Upper lobe of left lung (tissue), 6 donors: ENCODE measurements at regions not wholly inside any gene's neighbourhood (a gene's known extent, or its start where the extent isn't known, plus 50 kb on each side); places are given as distances from the start of the nearest gene placed in this dataset.

ENCODE experiments used
- ATAC-seq, 2 donors: fragments of 200-7000 bp; cut with Tn5 transposase; one replicate each; pipeline ENCODE4 v1.9.1; 2022; ENCODE audit warnings: mild to moderate bottlenecking in 2 of 2, moderate library complexity in 2 of 2; ENCODE audit not compliant: low FRiP score in 2 of 2
- DNase-seq, 2 donors: peaks; one replicate each; pipeline ENCODE4 v3.0.0-alpha.2; 2019 to 2020
- H3K27ac ChIP-seq, 4 donors: fragments of 200-600 bp; sonication (generic); one replicate each; pipeline ENCODE4 v1.5.1; 2016 to 2019
- H3K27me3 ChIP-seq, 4 donors: fragments of 200-600 bp; sonication (generic); one replicate each; pipeline ENCODE4 v1.5.1; 2017 to 2019
- H3K36me3 ChIP-seq, 4 donors: fragments of 200-600 bp; sonication (generic); one replicate each; pipeline ENCODE4 v1.5.1; 2016 to 2019
- H3K4me1 ChIP-seq, 4 donors: fragments of 200-600 bp; sonication (generic); one replicate each; pipeline ENCODE4 v1.5.1; 2018 to 2019
- H3K4me3 ChIP-seq, 4 donors: fragments of 200-600 bp; sonication (generic); one replicate each; pipeline ENCODE4 v1.5.1; 2017 to 2019; ENCODE audit warnings: mild to moderate bottlenecking in 2 of 4, moderate library complexity in 1 of 4
- H3K9me3 ChIP-seq, 4 donors: fragments of 200-600 bp; sonication (generic); one replicate each; pipeline ENCODE4 v1.5.1; 2018 to 2019
- EP300 ChIP-seq, 4 donors: sonication (generic); formaldehyde crosslinking; IDR thresholded peaks; one replicate each; pipeline ENCODE4 v1.5.1; 2017; ENCODE audit warnings: antibody characterized with exemption in 4 of 4, control low read depth in 2 of 4
- POLR2A ChIP-seq, 4 donors: fragments of 450-650 bp; IDR thresholded peaks; one replicate each; pipeline ENCODE4 v1.5.1; 2016 to 2017; ENCODE audit warnings: antibody characterized with exemption in 4 of 4, mild to moderate bottlenecking in 2 of 4
- POLR2AphosphoS5 ChIP-seq, 2 donors: sonication (generic); formaldehyde crosslinking; IDR thresholded peaks; one replicate each; pipeline ENCODE4 v1.5.1; 2017; ENCODE audit warnings: antibody characterized with exemption in 2 of 2
- WGBS, 2 donors: methylation state at CpG; one replicate each; pipeline ENCODE4 v1.1.5; 2017 to 2018; 5-methylcytosine and 5-hydroxymethylcytosine counted together
- TF ChIP-seq, protein P1 (sequence below), 6 experiments: fragments of 450-650 bp in 4 of 6; fragments of 200-600 bp in 2 of 6; sonication (generic) in 2 of 6; IDR thresholded peaks; one replicate each; pipeline ENCODE4 v1.5.1; 2016 to 2019; ENCODE audit warnings: antibody characterized with exemption in 6 of 6
- donor health status: DM: no; HTN: no; CAD: no; lungs with moderate emphysema.
- donor health status: DM: no; HTN: yes; CAD: no; lungs with severe emphysema.

DNA sequence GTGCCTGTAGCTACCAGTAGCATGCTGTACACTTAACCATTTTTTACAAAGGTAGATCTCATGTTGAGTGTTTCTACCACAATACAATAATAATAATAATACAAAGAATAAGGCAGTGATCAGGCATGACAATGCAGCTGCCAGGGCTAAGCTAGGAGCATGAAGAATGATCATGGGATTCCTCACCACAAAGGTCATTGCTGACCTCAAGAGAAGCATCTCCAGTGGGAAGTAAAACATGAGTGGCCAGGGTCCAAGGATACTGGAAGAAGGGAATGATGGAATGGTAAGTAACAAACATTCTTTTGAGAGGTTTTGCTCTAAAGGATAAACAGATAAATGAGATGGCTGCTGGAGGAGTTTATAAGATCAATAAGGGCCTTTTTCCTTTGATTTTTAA lies 591.1 kb downstream of the TNS3 start:
- DNase-seq (no peak), ATAC-seq (no peak)
- TF ChIP-seq EP300 (IDR thresholded peaks at IDR 0.05) (no peak), POLR2AphosphoS5 (IDR thresholded peaks at IDR 0.05) (no peak), POLR2A (IDR thresholded peaks at IDR 0.05) (no peak)
- TF ChIP-seq, protein P1, sequence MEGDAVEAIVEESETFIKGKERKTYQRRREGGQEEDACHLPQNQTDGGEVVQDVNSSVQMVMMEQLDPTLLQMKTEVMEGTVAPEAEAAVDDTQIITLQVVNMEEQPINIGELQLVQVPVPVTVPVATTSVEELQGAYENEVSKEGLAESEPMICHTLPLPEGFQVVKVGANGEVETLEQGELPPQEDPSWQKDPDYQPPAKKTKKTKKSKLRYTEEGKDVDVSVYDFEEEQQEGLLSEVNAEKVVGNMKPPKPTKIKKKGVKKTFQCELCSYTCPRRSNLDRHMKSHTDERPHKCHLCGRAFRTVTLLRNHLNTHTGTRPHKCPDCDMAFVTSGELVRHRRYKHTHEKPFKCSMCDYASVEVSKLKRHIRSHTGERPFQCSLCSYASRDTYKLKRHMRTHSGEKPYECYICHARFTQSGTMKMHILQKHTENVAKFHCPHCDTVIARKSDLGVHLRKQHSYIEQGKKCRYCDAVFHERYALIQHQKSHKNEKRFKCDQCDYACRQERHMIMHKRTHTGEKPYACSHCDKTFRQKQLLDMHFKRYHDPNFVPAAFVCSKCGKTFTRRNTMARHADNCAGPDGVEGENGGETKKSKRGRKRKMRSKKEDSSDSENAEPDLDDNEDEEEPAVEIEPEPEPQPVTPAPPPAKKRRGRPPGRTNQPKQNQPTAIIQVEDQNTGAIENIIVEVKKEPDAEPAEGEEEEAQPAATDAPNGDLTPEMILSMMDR (IDR thresholded peaks at IDR 0.05): no peak
- H3K4me1 ChIP-seq: no peaks in the 10 kb centered on the region
- no peaks in the 10 kb centered on the region for H3K27me3 ChIP-seq
- no peak overlapping the region for H3K27ac ChIP-seq
- H3K9me3 ChIP-seq: no peaks in the 10 kb centered on the region
- H3K36me3 ChIP-seq: no peaks in the 10 kb centered on the region
- H3K4me3 ChIP-seq: no peak overlapping the region

DNA sequence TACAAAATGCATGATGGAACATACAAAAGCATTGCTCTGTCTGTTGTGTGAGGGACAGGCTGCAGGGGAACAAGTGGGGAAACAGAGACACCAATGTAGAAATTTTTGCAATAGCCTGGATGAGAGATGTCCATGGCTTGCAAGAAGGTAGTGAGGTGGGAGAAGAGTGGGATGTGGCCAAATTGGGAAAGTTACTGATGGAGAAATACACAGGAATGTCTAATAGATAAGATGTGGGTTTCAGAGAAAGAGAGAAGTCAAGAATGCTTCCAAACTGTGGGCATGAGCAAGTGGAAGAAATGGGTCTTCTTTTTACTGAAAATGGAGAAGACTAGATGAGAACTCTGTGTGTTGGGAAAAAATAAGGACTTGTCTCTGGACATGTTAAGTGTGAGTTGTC lies 592.7 kb downstream of the TNS3 start:
- TF ChIP-seq EP300 (IDR thresholded peaks at IDR 0.05) (no peak), POLR2A (IDR thresholded peaks at IDR 0.05) (no peak)
- TF ChIP-seq, protein P1 (IDR thresholded peaks at IDR 0.05): no peak
- Histone ChIP-seq H3K36me3 (no peaks in the 10 kb centered on the region), H3K4me1 (no peaks in the 10 kb centered on the region), H3K4me3 (no peak overlapping the region), H3K27me3 (no peaks in the 10 kb centered on the region), H3K27ac (no peak overlapping the region), H3K9me3 (no peaks in the 10 kb centered on the region)
- ATAC-seq: no peak
- no peak for DNase-seq

DNA sequence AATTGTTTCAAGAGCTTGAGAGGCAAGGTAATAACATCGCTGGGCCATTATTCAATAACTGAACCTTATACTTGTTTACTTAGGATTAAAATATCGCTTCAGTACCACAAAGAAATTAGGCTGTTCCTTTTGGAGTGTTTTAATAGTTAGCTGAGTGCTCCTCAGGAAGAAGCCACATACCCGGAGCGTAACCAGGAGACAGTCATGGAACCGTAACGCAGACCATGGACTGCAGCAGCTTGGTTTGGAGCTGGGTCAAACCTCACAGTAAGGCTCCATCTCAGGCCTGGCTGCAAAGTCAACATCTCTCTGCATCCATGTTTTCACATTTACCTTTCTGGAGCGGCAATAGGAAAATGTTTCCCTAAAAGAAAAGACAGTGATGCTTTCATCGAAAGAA lies 599.0 kb downstream of the TNS3 start:
- ATAC-seq: no peak
- Histone ChIP-seq H3K4me1 (no peaks in the 10 kb centered on the region), H3K36me3 (no peaks in the 10 kb centered on the region), H3K9me3 (no peaks in the 10 kb centered on the region), H3K4me3 (no peak overlapping the region), H3K27me3 (no peaks in the 10 kb centered on the region), H3K27ac (no peak overlapping the region)
- 69 to 88% methylated on average over 8 of the region's 8 CpGs for WGBS, 2 donors
- TF ChIP-seq POLR2AphosphoS5 (IDR thresholded peaks at IDR 0.05): no peak
- no peak for TF ChIP-seq EP300 (IDR thresholded peaks at IDR 0.05)
- TF ChIP-seq, protein P1 (IDR thresholded peaks at IDR 0.05): no peak
- no peak for TF ChIP-seq POLR2A (IDR thresholded peaks at IDR 0.05)
- DNase-seq: no peak

DNA sequence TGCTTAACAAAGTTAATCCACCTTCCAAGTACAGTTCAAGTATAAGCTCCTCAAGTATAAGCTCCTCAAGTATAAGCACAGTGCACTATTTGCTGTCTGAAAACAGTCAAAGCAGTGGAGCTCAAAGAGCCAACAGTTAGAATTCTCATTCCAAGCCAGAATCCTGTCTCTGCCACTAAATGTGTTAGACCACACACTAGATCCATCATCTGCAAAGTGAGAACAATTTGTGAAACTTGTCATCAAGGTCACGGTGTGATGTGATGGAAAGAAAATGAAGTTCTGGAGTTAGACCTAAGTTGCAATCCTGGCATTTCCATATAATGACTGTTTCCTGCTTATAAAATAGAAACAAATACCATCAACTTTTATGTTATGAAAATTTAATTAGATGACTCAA lies 602.5 kb downstream of the TNS3 start:
- Histone ChIP-seq H3K36me3 (no peaks in the 10 kb centered on the region), H3K4me1 (no peaks in the 10 kb centered on the region), H3K27me3 (no peaks in the 10 kb centered on the region), H3K9me3 (no peaks in the 10 kb centered on the region), H3K4me3 (no peak overlapping the region), H3K27ac (no peak overlapping the region)
- TF ChIP-seq EP300 (IDR thresholded peaks at IDR 0.05): no peak
- no peak for TF ChIP-seq POLR2AphosphoS5 (IDR thresholded peaks at IDR 0.05)
- TF ChIP-seq, protein P1 (IDR thresholded peaks at IDR 0.05): no peak
- no peak for TF ChIP-seq POLR2A (IDR thresholded peaks at IDR 0.05)
- WGBS, 2 donors: 76 to 83% methylated on average over 1 of the region's 1 CpG
- ATAC-seq: no peak
- DNase-seq: no peak

DNA sequence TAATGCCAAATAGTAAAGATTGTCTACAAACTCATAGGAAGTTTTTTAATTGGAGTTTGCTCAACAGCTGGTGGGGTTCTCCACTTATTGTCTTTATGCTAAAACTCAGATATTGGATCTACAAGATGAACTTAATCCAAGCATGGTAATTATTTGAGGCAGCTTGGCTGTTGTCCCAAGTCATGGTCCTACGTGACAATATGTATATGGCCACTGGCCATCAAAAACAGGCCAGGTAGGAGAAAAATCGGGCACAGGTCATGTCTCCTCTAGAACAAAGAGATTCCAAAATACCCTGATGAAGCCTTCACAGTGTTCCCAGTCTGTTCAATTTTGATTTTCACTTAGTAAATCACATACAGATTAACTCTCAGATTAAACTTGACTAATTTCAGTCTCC lies 606.4 kb downstream of the TNS3 start:
- H3K27me3 ChIP-seq: no peaks in the 10 kb centered on the region
- no peak overlapping the region for H3K27ac ChIP-seq
- H3K36me3 ChIP-seq: no peaks in the 10 kb centered on the region
- no peak for DNase-seq
- 88 to 96% methylated on average over 2 of the region's 2 CpGs for WGBS, 2 donors
- no peaks in the 10 kb centered on the region for H3K4me1 ChIP-seq
- TF ChIP-seq EP300 (IDR thresholded peaks at IDR 0.05) (no peak), POLR2AphosphoS5 (IDR thresholded peaks at IDR 0.05) (no peak), POLR2A (IDR thresholded peaks at IDR 0.05) (no peak)
- TF ChIP-seq, protein P1 (IDR thresholded peaks at IDR 0.05): no peak
- no peaks in the 10 kb centered on the region for H3K9me3 ChIP-seq
- H3K4me3 ChIP-seq: no peak overlapping the region
- no peak for ATAC-seq
